Suprapubic skin (tissue), 3 donors: ENCODE measurements at regions not wholly inside any gene's neighbourhood (a gene's known extent, or its start where the extent isn't known, plus 50 kb on each side); places are given as distances from the start of the nearest gene placed in this dataset.

Experiments used
- EP300 ChIP-seq: sonication (generic); formaldehyde crosslinking; IDR thresholded peaks from one replicate; pipeline ENCODE4 v1.6.1; 2017; ENCODE audit warnings: antibody characterized with exemption
- POLR2A ChIP-seq, 2 donors: fragments of 450-650 bp; IDR thresholded peaks; one replicate each; pipeline ENCODE4 v1.6.1; 2017; ENCODE audit warnings: antibody characterized with exemption in 2 of 2, mild to moderate bottlenecking in 2 of 2, moderate library complexity in 2 of 2
- TF ChIP-seq, protein P1 (sequence below), 2 donors: fragments of 200-600 bp in 1 of 2; fragments of 450-650 bp in 1 of 2; sonication (generic) in 1 of 2; IDR thresholded peaks; one replicate each; pipeline ENCODE4 v1.5.1; 2016 to 2019; ENCODE audit warnings: antibody characterized with exemption in 2 of 2, mild to moderate bottlenecking in 1 of 2, moderate library complexity in 1 of 2

DNA sequence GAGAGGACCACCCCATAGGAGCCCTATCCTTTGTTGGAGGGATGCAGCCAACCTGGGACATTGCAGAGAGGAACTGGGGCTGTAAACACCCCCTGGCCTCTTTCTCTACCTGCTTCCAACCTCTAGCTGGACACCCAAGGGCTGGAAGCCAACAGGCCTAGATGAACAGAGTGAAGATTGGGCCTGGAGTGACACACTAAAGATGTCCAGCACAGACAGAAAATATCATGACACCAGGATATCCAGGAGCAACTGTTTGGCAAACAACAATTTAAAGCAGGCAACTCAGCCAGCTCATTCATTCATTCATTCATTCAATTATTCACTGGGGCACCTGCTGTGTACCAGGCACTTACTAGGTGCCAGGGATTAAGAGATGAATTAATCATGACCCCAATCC, 125.0 kb upstream of the NCOR2 start:
- TF ChIP-seq, protein P1, sequence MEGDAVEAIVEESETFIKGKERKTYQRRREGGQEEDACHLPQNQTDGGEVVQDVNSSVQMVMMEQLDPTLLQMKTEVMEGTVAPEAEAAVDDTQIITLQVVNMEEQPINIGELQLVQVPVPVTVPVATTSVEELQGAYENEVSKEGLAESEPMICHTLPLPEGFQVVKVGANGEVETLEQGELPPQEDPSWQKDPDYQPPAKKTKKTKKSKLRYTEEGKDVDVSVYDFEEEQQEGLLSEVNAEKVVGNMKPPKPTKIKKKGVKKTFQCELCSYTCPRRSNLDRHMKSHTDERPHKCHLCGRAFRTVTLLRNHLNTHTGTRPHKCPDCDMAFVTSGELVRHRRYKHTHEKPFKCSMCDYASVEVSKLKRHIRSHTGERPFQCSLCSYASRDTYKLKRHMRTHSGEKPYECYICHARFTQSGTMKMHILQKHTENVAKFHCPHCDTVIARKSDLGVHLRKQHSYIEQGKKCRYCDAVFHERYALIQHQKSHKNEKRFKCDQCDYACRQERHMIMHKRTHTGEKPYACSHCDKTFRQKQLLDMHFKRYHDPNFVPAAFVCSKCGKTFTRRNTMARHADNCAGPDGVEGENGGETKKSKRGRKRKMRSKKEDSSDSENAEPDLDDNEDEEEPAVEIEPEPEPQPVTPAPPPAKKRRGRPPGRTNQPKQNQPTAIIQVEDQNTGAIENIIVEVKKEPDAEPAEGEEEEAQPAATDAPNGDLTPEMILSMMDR (IDR thresholded peaks at IDR 0.05): no peak
- TF ChIP-seq EP300 (no peak), POLR2A (IDR thresholded peaks at IDR 0.05) (no peak)
